HG02678 (cell line): ENCODE measurements at regions not wholly inside any gene's neighbourhood (a gene's known extent, or its start where the extent isn't known, plus 50 kb on each side); places are given as distances from the start of the nearest gene placed in this dataset.

Experiments
- ATAC-seq: cut with Tn5 transposase; IDR thresholded peaks from one replicate; pipeline ENCODE4 v1.9.1; 2021; ENCODE audit warnings: mild to moderate bottlenecking, moderate library complexity; ENCODE audit not compliant: unreplicated experiment

GRCh38 chr6:6518631-6519427 lies 69.7 kb upstream of the LY86 start:
- no peak for ATAC-seq

- ATAC-seq, result no peak
Observed at GRCh38 chr6:6521961-6522482, 66.5 kb upstream of the LY86 start.

- ATAC-seq, result no peak
Observed at GRCh38 chr6:6522709-6523108, 65.8 kb upstream of the LY86 start.

- no peak for ATAC-seq
Observed at GRCh38 chr6:6524951-6525350, 63.6 kb upstream of the LY86 start.

- no peak for ATAC-seq
Observed at GRCh38 chr6:6525933-6526332, 62.6 kb upstream of the LY86 start.

GRCh38 chr6:6529275-6529674 lies 59.2 kb upstream of the LY86 start:
- no peak for ATAC-seq

GRCh38 chr6:6533176-6533575 lies 55.3 kb upstream of the LY86 start:
- no peak for ATAC-seq

GRCh38 chr6:6534399-6534798 lies 54.1 kb upstream of the LY86 start:
- ATAC-seq, result no peak

GRCh38 chr6:6537488-6538260 lies 50.8 kb upstream of the LY86 start:
- ATAC-seq, result no peak

- no peak for ATAC-seq
Observed at GRCh38 chr6:6538261-6538660, 50.3 kb upstream of the LY86 start.
